HG03558 (cell line): ENCODE measurements at regions not wholly inside any gene's neighbourhood (a gene's known extent, or its start where the extent isn't known, plus 50 kb on each side); places are given as distances from the start of the nearest gene placed in this dataset.

Source experiments
- ATAC-seq: cut with Tn5 transposase; IDR thresholded peaks from one replicate; pipeline ENCODE4 v1.9.1; 2021; ENCODE audit warnings: moderate number of reproducible peaks; ENCODE audit not compliant: unreplicated experiment; ENCODE audit errors: extremely low read depth

DNA sequence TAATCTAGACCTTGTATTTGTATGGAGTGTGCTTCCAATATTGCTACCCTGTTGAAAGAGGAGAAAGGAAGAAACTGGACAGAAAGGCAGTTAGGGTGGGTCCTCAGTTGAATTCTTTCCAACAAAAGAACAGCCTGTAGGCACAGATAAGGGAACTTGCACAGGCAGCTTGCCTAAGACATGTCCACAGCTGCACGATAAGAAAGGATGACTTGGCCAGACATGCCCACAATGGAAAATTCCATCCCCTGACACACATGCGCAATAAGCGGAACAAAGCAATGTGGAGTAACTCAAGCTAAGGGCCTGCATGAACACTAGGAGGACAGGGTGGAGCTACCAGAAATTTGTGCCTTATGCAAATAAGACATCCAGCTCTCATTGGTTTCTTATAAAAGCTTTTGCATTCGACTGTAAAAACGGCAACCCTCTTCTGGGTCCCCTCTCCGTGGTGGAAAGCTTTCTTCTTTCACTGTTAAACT is 1084.7 kb upstream of the NXPH2 start:
- ATAC-seq = no peak

DNA sequence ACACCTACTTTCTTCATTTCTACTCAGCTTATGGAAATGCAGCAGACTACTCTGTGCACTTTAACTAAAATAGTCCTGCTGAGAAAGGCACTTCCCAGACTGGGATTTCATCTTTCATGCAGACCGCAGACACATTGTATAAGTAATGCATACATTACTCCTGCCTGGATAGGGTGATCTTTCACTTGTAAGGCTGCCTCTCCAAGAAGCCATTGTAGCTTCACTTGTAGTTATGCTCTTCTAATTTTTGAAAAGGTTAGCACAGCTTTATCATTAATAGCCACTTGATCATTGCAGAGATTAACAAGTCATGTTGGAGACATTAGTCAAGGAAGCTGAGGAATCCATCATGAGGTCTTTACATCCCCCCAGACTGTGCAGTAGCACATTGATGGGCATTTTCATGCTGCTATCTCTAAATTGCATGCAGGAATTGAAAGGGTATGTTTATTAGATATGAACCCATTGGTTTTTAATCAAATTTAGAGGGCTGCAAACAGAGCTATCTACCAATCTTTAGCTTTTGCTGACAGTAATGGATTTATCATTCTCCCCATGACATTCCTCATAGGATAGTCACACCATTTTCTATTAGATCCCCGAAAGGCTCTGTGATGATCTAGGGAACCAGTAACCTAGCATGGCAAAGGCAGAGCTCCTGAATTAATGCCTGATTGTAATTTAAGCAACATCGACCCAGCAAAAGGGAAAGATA is 1074.7 kb upstream of the NXPH2 start:
- no peak for ATAC-seq

DNA sequence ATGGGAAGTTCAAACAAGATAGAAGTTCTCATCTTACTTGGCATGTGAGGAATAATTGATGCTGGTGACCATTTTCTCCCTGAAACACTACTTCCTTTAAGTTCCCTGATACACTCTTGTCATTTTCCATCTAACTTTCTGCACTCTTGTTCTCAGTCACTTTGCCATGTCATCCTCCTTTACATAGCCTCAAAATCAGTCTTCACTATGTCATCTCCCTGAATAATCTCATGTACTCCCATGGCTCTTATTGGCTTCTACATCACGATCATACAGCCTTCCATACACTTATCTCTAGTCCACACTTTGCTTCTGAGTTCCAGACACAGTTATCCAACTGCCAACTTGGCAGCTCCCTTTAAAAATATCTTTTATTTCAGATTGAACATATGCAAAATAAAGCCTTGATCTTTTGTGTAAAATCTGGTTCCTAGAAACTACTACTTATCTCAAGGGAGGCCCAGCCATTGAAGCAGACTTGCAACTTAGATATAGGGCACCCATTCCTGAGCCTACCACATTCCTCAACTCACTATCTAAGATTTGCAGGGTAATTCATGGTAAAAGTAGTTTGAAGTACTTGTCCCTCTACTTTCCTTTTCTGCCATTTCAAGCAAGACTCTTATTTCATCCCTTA is 1070.2 kb upstream of the NXPH2 start:
- ATAC-seq = no peak

DNA sequence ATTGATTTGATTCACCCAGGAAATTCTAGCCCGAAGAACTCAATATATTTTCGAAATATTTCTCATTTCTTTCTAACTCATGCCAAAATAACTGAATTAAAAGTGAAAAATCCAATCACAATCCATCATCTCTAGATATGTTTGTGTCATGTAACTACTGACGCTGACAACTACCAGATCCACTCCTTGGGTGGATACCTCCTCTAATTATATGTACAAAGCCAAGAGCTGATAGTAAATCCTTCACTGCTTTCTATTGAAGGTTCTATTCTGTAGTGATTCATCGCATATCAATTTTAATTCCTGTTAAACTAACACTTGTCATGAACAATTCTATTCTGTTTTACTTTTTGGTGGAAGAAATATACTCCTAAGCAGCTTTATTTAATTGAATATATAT is 1056.6 kb upstream of the NXPH2 start:
- ATAC-seq = no peak

DNA sequence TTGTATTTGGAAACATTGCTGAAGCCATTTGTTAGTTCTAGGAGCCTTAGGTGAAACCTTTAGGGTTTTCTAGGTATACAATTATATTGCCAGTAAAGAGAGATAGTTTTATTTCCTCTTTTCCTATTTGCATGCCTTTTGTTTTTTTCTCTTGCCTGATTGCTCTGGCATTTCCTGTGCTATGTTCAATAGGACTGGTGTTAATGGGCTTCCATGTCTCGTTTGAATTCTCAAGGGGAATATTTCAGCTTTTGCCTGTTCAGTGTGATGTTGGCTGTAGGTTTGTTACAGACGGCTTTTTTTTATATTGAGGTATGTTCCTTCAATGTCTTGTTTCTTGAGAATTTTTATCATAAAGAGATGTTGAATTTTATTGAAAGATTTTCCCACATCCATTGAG is 1054.9 kb upstream of the NXPH2 start:
- no peak for ATAC-seq

DNA sequence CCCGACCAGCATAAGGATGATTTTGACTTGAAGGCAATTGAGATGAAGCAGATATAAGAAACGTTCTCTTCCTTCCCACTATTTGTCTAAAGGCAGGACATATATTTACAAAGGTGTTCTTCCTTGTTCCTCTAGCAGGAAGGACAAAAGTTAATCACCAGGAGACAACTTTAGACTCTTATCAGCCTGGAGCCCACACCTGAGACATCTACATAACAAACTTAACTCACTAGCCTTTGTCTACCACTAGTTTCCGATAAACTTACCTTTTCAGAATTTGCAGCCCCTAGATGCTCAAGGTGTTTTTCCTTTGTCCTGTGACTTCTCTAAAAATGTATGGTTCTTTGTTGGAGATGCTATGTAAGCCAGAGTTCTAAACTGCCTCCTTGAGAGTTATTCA is 1047.8 kb upstream of the NXPH2 start:
- no peak for ATAC-seq

DNA sequence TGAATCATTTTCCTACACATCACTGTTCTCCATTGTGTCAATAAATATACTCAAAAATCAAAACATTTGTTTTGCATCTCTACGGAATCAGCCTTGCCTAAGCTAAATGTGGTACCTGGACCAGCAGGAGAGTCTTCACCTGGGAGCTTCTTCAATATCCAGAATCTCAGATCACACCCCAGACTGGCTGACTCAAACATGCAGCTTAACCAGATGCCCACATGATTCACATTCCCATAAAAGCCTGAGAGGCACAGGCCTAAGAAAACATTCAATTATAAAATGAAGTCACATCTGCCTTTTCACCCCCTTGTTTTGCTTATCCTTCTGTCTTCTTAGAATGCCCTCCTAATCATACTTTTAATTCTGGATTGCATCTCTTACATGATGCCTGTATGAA is 1045.5 kb upstream of the NXPH2 start:
- no peak for ATAC-seq

DNA sequence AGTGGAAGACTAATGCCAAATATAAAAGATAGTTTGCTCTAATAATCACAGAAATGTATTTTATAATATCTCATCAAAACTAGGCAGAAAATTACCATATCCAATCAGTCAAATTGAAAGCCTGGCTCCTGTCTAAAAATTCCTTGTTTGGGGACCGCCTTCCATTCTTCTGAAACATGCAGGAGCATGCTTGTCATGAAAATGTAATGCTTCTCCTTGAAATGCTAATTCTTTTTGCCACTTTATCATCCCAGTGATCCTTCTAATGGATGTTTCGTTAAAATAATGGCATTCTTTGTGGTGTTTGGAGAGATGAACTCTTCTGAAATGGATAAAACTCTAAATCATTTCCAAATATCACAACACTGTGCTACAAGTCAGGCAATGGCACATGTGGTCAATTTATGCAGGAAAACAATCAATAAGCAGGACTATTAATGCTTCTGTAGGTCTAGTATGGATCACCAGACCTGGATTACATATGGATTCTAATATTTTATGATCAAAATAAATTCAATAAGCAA is 1039.1 kb upstream of the NXPH2 start:
- no peak for ATAC-seq

DNA sequence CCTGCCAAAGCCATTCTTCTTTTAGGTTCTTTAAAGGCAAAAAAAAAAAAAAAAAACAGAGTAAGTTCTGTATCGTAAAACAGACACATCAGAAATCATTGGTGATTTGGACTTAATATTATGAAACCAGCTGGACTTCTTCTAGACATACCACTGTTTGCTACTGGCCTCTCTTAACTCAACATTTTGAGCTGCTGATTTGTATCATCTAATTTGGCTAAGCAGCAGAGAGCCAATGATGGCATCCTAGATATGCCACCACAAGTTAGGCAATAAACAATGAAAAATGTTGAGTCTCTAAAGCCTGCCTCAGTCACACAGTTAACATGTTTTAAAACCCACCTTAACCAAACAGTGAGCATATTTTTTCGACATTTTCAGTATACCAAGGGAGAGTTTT is 1034.3 kb upstream of the NXPH2 start:
- no peak for ATAC-seq

DNA sequence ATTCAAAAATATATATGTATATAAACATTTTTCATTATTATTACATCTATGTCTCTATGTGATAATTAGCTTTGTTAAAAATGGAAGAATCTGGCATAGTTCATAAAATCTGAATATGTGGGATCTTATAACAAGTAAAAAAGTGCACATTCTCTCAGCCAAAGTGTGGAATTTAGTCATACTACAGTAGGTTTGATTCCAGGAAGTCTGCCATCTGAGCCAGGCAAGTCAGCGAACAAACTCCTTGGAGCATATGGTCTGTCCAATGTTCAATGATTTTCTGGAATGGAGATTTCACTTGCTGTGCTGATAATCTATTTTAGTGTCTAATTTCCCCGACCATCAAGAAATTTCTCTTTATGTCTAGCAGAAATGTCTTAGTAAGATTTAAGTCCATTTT is 1033.2 kb upstream of the NXPH2 start:
- ATAC-seq = no peak

DNA sequence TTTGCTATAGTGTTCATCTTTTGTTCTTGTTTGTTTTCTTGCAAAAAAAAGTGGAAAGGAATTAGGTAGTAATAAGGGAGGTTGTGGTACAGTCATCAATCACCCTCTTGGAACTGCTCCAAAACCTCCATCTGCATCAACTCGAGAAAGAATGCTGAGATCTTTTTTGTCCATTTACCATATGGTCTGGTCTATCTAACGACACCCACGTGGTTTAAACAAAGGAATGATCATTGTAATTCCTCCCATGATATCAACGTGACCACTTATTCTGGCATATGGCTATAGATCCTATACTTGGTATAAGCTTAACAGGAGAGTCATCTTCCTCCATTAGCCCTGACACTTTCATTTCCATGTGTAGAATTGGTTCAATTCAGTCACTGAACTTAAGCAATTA is 1025.3 kb upstream of the NXPH2 start:
- ATAC-seq = no peak

DNA sequence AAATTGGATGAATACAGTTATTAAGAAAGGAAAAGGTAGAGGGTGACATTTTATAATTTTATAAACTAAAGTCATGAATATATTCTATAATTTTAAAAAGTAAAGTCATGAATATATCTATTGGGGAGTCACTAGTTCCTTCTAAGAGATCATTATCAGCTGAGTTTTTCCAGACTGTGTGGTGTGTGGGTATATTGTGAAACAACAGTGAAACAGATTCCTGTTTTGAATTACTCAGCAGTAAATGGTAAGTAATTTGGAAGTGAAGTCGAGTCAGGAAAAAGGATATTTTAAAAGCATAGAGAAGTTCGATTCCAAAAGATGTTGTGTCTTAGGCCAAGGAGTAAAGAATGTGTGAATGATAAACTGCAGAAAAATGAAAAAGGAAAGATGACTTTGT is 1018.2 kb upstream of the NXPH2 start:
- ATAC-seq = no peak

DNA sequence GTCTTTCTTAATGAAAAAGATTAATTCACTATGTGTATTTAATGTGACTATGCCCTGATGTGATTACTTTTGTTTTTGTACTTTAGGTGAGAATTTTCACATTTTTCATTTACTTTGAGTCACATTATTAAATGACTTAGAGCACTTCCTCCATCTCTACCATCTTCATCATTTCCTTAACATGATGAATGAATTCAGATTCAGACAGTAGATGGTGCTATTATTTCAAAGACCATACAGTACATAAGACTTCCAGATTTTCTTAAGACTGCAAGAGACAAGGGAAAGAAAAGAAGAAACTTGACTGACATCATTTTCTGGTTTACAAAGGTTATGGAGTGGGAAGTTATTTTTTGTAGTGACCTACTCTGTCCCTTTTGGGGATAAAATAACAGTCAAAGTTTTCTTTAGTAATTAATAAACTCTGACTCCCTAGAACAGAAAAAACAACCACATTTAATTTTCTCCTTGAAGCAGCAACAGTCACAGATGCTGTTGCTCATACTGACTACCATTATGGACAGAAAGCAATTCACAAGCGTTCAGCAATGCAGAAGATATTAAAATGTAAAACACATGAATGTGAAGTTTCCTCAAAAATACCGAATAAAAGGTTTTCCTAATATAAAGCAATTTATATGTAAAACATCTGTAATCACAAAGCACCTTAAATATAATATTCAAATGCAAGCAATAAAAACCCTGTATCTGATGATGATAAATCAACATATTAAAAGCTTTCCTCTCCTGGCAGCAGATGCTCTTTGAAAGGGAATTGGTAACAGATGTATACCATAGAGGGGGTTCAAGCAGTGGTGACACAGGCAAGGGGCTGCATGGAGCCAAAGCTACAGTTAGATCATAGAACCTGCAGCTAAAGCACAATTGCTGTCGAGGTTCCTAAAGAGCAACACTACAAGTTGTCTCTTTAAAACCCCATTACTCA is 1010.9 kb upstream of the NXPH2 start:
- ATAC-seq = no peak

DNA sequence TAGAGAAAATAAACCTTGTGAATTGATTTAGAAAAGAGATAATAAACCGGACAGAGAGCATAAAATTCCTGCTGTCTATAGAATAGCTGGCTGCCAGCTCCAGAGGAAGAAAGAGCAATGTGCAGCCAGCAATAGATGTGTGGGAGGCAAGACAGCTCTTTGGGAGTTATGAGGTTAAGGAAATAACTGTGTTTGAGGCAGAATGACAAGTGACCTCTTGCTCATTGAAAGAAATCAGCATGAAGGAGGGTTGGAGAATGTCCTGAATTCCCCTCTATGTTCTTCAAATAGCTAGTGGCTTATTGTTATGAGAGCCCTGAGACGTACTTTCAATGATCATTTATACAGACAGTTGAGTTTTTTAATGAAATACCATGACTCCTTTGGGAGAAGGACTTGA is 1009.9 kb upstream of the NXPH2 start:
- ATAC-seq = no peak

DNA sequence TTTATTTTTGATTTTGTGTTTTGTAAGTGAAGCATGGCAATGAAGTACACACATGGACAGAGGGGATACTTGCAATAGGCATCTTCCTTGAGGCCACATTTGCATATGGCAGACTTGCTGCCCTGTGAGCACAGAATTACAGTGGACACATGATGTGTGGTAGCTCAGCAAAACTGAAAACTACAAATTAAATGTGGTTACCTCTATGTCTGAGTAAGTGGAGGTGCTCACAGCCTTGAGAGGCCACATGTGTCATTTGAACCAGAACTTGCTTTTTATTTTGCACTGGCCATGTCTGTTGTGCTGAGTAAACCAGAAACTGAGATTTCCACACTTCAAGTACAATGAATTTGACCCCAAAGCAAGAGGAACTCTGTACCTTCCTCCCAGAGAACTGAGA is 998.5 kb upstream of the NXPH2 start:
- ATAC-seq = no peak

DNA sequence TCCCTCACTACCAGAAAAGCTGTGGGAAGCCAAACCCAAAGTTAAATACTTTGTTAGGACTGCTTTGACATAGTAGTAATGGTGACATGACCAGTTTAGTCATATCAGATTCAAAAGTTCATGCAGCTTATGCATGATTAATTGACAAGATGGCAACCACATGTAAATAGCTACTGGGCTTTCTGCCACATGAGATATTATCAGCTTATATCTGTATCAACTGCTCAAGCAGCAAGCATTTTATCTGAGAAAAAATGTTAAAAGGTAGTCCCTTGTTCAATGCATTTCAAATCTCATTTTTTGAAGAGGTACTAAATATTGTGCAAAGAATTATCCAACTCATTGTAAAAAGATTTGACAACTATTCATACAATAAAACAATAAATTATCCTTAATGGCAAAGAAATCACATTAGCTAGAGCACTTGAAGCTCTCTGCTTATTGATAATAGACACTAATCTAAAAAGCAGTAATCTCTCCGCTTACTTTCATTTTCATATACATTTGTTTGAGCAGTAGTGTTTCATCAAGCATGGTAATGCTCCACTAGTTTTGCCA is 993.6 kb upstream of the NXPH2 start:
- no peak for ATAC-seq

DNA sequence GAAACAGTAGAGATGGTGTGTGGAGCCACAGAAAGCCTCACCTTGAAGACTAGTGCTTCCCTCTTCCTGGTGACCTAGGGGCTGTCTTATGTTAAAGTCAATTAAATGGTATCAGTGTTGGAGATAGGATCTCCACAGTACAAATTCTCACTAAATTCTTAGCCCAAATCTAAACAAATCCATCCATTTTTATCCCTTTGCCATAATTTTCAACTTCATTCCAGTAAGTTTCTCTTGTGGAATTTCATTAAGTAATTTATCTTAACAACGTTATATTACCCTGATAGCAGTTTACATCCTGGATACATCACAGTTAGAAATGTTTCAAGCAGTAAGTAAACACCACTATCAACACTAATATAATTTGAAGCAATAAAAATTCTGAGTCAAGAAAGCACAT is 989.4 kb upstream of the NXPH2 start:
- no peak for ATAC-seq

DNA sequence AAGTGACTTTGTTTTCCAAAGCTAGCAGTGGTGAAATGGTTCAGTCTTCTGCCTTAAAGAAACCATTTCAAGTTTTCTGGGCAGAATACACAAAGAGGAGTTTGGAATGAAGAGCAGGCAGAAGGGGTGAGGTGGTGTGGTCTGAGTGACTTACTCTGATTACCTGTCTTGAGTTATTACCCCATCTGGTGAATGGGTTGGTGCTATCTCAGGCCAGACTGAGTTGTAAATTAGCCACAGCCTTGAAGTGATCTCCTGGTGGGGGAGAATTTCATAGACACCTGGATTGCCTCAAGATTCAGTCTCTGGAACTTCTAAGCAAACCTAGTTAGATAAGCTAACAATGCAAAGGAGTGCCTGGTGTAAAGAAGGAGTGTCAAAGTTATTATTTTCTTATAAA is 983.5 kb upstream of the NXPH2 start:
- ATAC-seq = no peak

DNA sequence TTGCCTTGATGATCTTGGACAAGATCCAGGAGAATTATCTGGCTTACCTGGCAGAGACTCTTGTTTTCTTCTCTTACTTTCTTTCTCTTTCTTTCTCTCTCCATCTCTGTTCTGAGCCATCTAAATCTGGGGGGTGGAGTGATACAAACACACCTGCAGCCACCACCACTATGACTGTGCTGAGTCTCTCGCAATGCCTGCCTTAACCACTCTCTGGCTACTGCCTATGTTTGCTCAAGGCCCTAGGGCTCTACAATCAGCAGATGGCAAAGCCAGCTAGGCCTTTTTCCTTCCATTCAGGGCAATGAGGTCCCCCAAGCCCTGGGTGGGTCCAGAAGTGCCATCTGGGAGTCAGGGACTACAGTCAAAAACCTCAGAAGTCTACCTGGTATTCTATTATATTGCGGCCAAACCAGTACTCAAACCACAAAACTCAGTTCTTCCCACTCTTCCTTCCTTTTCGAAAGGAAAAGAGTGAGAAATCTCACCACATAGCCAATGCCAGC is 978.9 kb upstream of the NXPH2 start:
- ATAC-seq = no peak

DNA sequence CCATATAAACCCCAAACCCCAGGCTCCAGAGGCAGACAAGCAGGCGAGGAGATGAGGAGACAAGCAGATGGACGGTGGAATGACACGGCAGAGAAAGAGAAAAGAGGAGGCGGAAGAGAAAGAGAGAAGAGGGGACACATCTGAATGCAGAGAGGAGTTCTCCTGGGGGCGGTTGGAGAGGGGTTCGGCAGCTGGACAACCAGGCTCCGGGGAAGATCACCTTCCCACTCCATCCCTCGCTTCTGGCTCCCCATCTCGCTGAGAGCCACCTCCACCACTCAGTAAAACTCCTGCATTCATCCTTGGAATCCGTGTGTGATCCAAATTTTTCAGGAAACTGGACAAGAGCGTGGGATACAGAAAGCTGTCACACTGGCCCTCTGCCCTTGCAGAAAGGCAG is 966.7 kb upstream of the NXPH2 start:
- ATAC-seq = no peak
